ENCODE measurements at regions not wholly inside any gene's neighbourhood (a gene's known extent, or its start where the extent isn't known, plus 50 kb on each side); places are given as distances from the start of the nearest gene placed in this dataset.
A peak's percentile ranks its signal among the peaks of the same experiment; 100 is the strongest.
"Not testable (repeated sequence)": the region's sequence is repeated elsewhere in the genome, so short reads cannot be mapped to it uniquely, and the experiment has no call there.

DNA sequence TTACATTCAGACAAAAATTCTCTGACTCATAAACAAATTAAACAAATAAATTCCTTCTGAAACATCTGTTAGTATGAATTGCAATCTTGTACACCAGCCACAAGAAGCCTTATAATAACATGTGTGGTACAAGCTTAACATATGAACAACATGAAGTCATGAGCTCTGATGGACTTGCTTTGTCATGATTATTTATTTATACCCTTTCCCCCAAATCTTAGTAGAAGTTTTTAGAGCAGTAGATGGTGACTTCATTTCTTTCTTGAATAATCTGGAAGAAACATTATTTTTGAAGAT lies 633.4 kb downstream of the EPHA3 start:
- Histone ChIP-seq H4K20me1 (ENCODE audit: insufficient read depth) (no peaks in the 10 kb centered on the region), H3K4me3 (no peak overlapping the region), H3K4me2 (no peak overlapping the region), H2AFZ (no peak overlapping the region), H3K9me3 (ENCODE audit: insufficient read depth, low read depth) (no peaks in the 10 kb centered on the region), H3K4me1 (replicated peaks; ENCODE audit: insufficient read depth) (no peaks in the 10 kb centered on the region), H3K36me3 (ENCODE audit: low read depth) (no peaks in the 10 kb centered on the region), H3K27me3 (ENCODE audit: insufficient read depth, low read depth) (no peaks in the 10 kb centered on the region), H3F3A (ENCODE audit: insufficient read depth, low read depth) (no peaks in the 10 kb centered on the region), H3K27ac (no peak overlapping the region), H3K79me2 (ENCODE audit: low read depth) (no peaks in the 10 kb centered on the region), H3K9me2 (ENCODE audit: insufficient read depth) (no peaks in the 10 kb centered on the region)
- no TSS peak for BruUV-seq (replicated peaks)
- ChIA-PET CTCF (no interaction called here), POLR2A (ENCODE audit: unreplicated experiment) (no interaction called here)
- TF ChIP-seq EZH2 (IDR thresholded peaks at IDR 0.05; ENCODE audit: low read depth) = no peak
- TF ChIP-seq, protein P1, sequence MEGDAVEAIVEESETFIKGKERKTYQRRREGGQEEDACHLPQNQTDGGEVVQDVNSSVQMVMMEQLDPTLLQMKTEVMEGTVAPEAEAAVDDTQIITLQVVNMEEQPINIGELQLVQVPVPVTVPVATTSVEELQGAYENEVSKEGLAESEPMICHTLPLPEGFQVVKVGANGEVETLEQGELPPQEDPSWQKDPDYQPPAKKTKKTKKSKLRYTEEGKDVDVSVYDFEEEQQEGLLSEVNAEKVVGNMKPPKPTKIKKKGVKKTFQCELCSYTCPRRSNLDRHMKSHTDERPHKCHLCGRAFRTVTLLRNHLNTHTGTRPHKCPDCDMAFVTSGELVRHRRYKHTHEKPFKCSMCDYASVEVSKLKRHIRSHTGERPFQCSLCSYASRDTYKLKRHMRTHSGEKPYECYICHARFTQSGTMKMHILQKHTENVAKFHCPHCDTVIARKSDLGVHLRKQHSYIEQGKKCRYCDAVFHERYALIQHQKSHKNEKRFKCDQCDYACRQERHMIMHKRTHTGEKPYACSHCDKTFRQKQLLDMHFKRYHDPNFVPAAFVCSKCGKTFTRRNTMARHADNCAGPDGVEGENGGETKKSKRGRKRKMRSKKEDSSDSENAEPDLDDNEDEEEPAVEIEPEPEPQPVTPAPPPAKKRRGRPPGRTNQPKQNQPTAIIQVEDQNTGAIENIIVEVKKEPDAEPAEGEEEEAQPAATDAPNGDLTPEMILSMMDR (conservative IDR thresholded peaks at IDR 0.05) = no peak
- intact Hi-C loops (cut with micrococcal nuclease; ENCODE audit: unreplicated experiment) = no loop called here
- DNase-seq = no peak

DNA sequence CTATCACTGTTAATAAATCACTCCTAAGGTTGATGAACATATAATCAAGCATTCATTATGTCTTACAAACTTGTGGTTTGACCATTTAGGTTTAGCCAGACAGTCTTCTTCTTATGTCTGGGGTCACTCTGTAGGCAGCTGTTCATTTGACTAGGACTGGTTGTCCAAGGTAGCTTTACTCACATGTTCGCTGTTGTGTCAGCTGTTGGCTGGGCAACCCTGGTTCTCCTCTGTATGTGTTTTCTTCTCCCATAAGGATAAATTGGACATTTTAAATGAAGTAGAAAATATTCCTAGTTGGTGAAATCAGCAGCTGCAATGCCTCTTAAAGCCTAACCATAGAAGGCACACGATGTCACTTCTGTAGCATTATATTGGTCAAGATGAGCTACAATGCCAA lies 635.1 kb downstream of the EPHA3 start:
- intact Hi-C loops (cut with micrococcal nuclease; ENCODE audit: unreplicated experiment) = no loop called here
- Histone ChIP-seq H2AFZ (no peak overlapping the region), H3K9me2 (ENCODE audit: insufficient read depth) (no peaks in the 10 kb centered on the region), H3K27me3 (ENCODE audit: insufficient read depth, low read depth) (no peaks in the 10 kb centered on the region), H3K4me1 (replicated peaks; ENCODE audit: insufficient read depth) (peaks cover 8% of the 10 kb centered on the region; the same call in 1 of the 2 replicates), H3K4me3 (no peak overlapping the region), H3K4me2 (no peak overlapping the region), H3K79me2 (ENCODE audit: low read depth) (no peaks in the 10 kb centered on the region), H3K36me3 (ENCODE audit: low read depth) (no peaks in the 10 kb centered on the region), H3F3A (ENCODE audit: insufficient read depth, low read depth) (no peaks in the 10 kb centered on the region), H4K20me1 (ENCODE audit: insufficient read depth) (no peaks in the 10 kb centered on the region), H3K9me3 (ENCODE audit: insufficient read depth, low read depth) (no peaks in the 10 kb centered on the region), H3K27ac (no peak overlapping the region)
- no peak for DNase-seq
- ChIA-PET CTCF (no interaction called here), POLR2A (ENCODE audit: unreplicated experiment) (no interaction called here)
- TF ChIP-seq EZH2 (IDR thresholded peaks at IDR 0.05; ENCODE audit: low read depth) = no peak
- TF ChIP-seq, protein P1 (conservative IDR thresholded peaks at IDR 0.05) = no peak
- no TSS peak for BruUV-seq (replicated peaks)

DNA sequence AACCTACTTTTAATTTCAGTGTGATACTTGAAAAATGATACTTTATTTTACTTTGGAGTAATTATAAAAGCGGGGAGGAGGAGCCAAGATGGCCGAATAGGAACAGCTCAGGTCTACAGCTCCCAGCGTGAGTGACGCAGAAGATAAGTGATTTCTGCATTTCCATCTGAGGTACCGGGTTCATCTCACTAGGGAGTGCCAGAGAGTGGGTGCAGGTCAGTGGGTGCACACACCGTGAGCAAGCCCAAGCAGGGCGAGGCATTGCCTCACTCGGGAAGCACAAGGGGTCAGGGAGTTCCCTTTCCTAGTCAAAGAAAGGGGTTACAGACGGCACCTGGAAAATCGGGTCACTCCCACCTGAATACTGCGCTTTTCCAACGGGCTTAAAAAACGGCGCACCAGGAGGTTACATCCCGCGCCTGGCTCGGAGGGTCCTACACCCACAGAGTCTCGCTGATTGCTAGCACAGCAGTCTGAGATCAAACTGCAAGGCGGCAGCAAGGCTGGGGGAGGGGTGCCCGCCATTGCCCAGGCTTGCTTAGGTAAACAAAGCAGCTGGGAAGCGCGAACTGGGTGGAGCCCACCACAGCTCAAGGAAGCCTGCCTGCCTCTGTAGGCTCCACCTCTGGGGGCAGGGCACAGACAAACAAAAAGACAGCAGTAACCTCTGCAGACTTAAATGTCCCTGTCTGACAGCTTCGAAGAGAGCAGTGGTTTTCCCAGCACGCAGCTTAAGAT lies 640.3 kb downstream of the EPHA3 start:
- CTCF ChIA-PET; H3K27ac ChIP-seq; intact Hi-C loops (cut with micrococcal nuclease; ENCODE audit: unreplicated experiment); H3K27me3 ChIP-seq (ENCODE audit: insufficient read depth, low read depth); H3K4me1 ChIP-seq (replicated peaks; ENCODE audit: insufficient read depth); H3K9me2 ChIP-seq (ENCODE audit: insufficient read depth); H3F3A ChIP-seq (ENCODE audit: insufficient read depth, low read depth); H4K20me1 ChIP-seq (ENCODE audit: insufficient read depth); BruUV-seq (replicated peaks); H3K9me3 ChIP-seq (ENCODE audit: insufficient read depth, low read depth); H3K79me2 ChIP-seq (ENCODE audit: low read depth); H3K36me3 ChIP-seq (ENCODE audit: low read depth): not testable (repeated sequence)
- DNase-seq = peak; percentile 40 to 42
- peak overlapping the region; percentile 62 for H3K4me3 ChIP-seq
- POLR2A ChIA-PET (ENCODE audit: unreplicated experiment) = interaction anchor here (0.7 kb wide), 1 partner anchor 344 kb away, joined by 9 read pairs; no protein-coding TSS in a partner anchor
- peak overlapping the region; percentile 88 for H2AFZ ChIP-seq
- peak overlapping the region; percentile 82 for H3K4me2 ChIP-seq

DNA sequence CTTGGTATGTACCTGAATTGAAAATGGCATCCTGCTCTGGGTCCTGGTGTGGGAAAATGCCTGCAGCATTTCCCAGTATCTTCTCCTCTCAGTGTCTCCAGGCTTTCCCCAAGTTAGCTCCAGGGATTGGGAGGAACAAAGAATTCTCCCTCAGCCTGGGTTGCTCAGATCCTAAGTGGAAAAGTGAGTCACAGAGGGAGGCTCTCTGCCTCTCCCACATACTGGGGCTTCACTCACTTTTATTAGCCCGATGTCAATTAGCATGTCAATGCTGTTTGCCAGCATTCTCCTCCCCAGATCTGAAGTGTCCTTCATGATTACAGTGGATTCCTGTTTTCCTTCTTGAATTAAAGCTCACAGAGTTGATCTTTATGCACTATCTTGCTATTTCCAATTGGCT lies 655.0 kb downstream of the EPHA3 start:
- DNase-seq = no peak
- Histone ChIP-seq H3K9me3 (ENCODE audit: insufficient read depth, low read depth) (no peaks in the 10 kb centered on the region; the same call in 1 of the 2 replicates), H3K4me1 (replicated peaks; ENCODE audit: insufficient read depth) (no peaks in the 10 kb centered on the region), H3K27ac (no peak overlapping the region), H3K36me3 (ENCODE audit: low read depth) (no peaks in the 10 kb centered on the region), H4K20me1 (ENCODE audit: insufficient read depth) (no peaks in the 10 kb centered on the region), H3K9me2 (ENCODE audit: insufficient read depth) (no peaks in the 10 kb centered on the region), H3K4me3 (no peak overlapping the region), H3K4me2 (no peak overlapping the region), H3F3A (ENCODE audit: insufficient read depth, low read depth) (no peaks in the 10 kb centered on the region), H2AFZ (no peak overlapping the region), H3K27me3 (ENCODE audit: insufficient read depth, low read depth) (no peaks in the 10 kb centered on the region), H3K79me2 (ENCODE audit: low read depth) (no peaks in the 10 kb centered on the region)
- TF ChIP-seq, protein P1 (conservative IDR thresholded peaks at IDR 0.05) = no peak
- no peak for TF ChIP-seq EZH2 (IDR thresholded peaks at IDR 0.05; ENCODE audit: low read depth)
- POLR2A ChIA-PET (ENCODE audit: unreplicated experiment) = no interaction called here
- CTCF ChIA-PET = no interaction called here
- BruUV-seq (replicated peaks) = no TSS peak
- intact Hi-C loops (cut with micrococcal nuclease; ENCODE audit: unreplicated experiment) = no loop called here
